Omental fat pad (tissue), 3 donors: ENCODE measurements at regions not wholly inside any gene's neighbourhood (a gene's known extent, or its start where the extent isn't known, plus 50 kb on each side); places are given as distances from the start of the nearest gene placed in this dataset.

Source experiments
- ATAC-seq: fragments of 150-250 bp; one replicate; pipeline ENCODE4 v1.9.1; 2016; ENCODE audit warnings: mild to moderate bottlenecking, moderate library complexity; ENCODE audit not compliant: low FRiP score
- DNase-seq: peaks from one replicate; pipeline ENCODE4 v3.0.0-alpha.2; 2019; ENCODE audit warnings: low spot score
- CTCF ChIP-seq, 3 donors: fragments of 450-650 bp; IDR thresholded peaks; one replicate each; pipeline ENCODE4 v1.5.1; 2016 to 2017; ENCODE audit warnings: antibody characterized with exemption in 3 of 3, mild to moderate bottlenecking in 3 of 3, moderate library complexity in 2 of 3

- DNase-seq (no peak), ATAC-seq (no peak)
- no peak for TF ChIP-seq CTCF (IDR thresholded peaks at IDR 0.05)
These were observed 236.5 kb downstream of the GLUD2 start for GRCh38 chrX:121283921-121284320.

DNA sequence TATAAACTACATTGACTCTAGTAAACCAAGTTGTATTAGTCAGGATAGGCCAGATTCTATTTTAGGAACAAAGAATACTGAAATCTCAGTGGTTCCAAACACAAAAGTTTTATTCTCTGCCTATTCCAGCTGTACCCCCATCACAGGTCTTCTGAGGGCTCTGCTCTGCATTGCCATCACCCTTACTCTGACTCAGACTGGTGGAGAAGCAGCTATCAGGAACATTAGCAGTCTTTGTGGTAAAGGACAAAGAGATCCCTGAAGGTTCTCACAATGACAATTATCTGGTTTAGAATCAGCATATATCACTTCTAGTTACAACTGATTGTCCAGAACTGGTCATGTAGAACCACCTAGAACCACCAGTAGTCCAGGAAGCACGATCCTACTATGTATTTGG lies 251.1 kb downstream of the GLUD2 start:
- TF ChIP-seq CTCF (IDR thresholded peaks at IDR 0.05): no peak
- no peak for DNase-seq
- ATAC-seq: no peak

GRCh38 chrX:121301356-121301755 lies 253.9 kb downstream of the GLUD2 start:
- no peak for TF ChIP-seq CTCF (IDR thresholded peaks at IDR 0.05)
- DNase-seq (no peak), ATAC-seq (no peak)

GRCh38 chrX:121301822-121302221 lies 254.4 kb downstream of the GLUD2 start:
- TF ChIP-seq CTCF (IDR thresholded peaks at IDR 0.05): no peak
- no peak for ATAC-seq

GRCh38 chrX:121307449-121307848 lies 260.0 kb downstream of the GLUD2 start:
- DNase-seq (no peak), ATAC-seq (no peak)
- TF ChIP-seq CTCF (IDR thresholded peaks at IDR 0.05): no peak

More at GRCh38 chrX:121301822-121302221, 254.4 kb downstream of the GLUD2 start:
- DNase-seq: no peak

DNA sequence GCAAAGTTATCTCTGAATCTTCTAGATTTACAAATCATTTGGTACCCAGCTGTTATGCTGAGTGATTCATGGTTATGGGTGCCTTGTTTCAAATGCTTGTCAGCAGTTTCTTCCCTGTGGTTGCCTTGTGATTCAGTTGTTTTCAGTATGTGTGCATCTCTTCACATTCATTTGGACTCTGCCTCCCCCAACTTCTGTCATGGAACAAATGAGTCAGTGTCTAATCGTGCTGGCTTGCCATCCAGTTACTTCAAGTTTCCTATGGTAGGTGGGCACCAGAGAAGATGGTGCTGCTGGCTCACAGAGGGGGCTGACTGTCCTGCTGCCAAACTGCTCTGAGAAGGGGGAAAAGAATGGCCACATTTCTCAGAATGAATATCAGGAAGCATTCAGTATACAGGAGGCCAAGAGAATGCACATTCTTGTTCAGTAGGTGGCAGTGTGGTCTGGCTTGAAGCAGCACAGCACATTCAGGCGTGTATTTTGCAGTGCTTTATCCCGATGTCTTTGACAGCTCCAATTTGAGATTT lies 260.9 kb downstream of the GLUD2 start:
- DNase-seq (no peak), ATAC-seq (no peak)
- TF ChIP-seq CTCF (IDR thresholded peaks at IDR 0.05): no peak

DNA sequence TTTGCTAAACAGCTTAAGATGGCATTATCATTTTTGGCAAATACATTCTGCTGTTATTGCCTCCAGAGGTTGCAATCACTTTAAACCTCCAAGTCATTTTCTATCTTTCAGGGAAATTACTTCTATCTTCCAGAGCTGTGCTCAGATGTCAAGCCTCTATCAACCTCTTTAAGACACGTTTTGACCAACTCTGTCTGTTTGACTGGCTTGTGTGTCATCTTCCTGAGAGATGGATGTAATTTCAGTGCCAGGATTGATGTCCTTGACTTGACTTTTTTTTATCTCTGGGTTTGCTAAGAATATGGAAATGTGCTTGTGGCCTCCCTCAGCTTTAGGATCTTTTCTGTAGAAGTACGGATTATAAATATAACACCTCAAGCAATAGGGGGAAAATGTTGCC lies 263.4 kb downstream of the GLUD2 start:
- no peak for DNase-seq
- ATAC-seq: no peak
- no peak for TF ChIP-seq CTCF (IDR thresholded peaks at IDR 0.05)
